HCT116 (cell line): ENCODE measurements at regions not wholly inside any gene's neighbourhood (a gene's known extent, or its start where the extent isn't known, plus 50 kb on each side); places are given as distances from the start of the nearest gene placed in this dataset.

Source experiments
- ATAC-seq: fragments of 200-7000 bp; cut with Tn5 transposase; 2 replicates; pipeline ENCODE4 v1.9.1; 2020; ENCODE audit warnings: mild to moderate bottlenecking, moderate library complexity
- BruUV-seq: library from RNA; stranded (reverse); fragments of 400-500 nt; replicated peaks from 2 replicates; lab custom pipeline; 2021; lab: Mats Ljungman, UMichigan
- CTCF ChIA-PET: fragments of 300-600 bp; sonication (Branson Sonifier 250); formaldehyde crosslinking; loops from one replicate; lab custom pipeline; 2021; ENCODE audit warnings: antibody characterized with exemption; lab: Charles Lee
- POLR2A ChIA-PET: fragments of 300-600, 350-600 bp; sonication (Branson Sonifier 250); formaldehyde crosslinking; loops from one replicate; lab custom pipeline; 2021; ENCODE audit warnings: antibody characterized with exemption; lab: Charles Lee
- RAD21 ChIA-PET, 2 experiments: fragments of 300-600 bp; sonication (Branson Sonifier 250); formaldehyde crosslinking; loops; one replicate each; lab custom pipeline; 2023; ENCODE audit warnings: low total read pairs in 2 of 2; ENCODE audit not compliant: uncharacterized antibody in 2 of 2, unreplicated experiment in 2 of 2, low non-redundant PET in 1 of 2; lab: Charles Lee
- DNase-seq: peaks from one replicate; pipeline ENCODE4 v3.0.0-alpha.2; 2010; ENCODE audit warnings: low read depth, low spot score
- H2AFZ ChIP-seq: fragments of 200-600 bp; shearing (Covaris generic), sonication (generic); 2 replicates; pipeline ENCODE4 v1.6.1; 2017; ENCODE audit warnings: low read depth, mixed run types, mixed read lengths, antibody characterized with exemption, low read length; ENCODE audit not compliant: poor library complexity, severe bottlenecking
- H3K27ac ChIP-seq: 2 replicates; pipeline ENCODE4 v1.5.1; 2012; ENCODE audit warnings: low read depth, low read length
- H3K27me3 ChIP-seq: fragments of 200-600 bp; sonication (generic); 2 replicates; pipeline ENCODE4 v1.6.1; 2016; ENCODE audit warnings: mixed run types, low read length, mixed read lengths; ENCODE audit not compliant: insufficient read depth
- H3K36me3 ChIP-seq, 2 experiments: fragments of 200-500 bp in 1 of 2; fragments of 200-600 bp in 1 of 2; sonication (Bioruptor generic) in 1 of 2; sonication (generic) in 1 of 2; 2 replicates each; pipeline versions ENCODE4 v1.5.1 to v1.6.1; 2014 to 2016; ENCODE audit warnings: low read length in 2 of 2, inconsistent platforms in 1 of 2, mixed read lengths in 1 of 2, mixed run types in 1 of 2; ENCODE audit not compliant: insufficient read depth in 2 of 2, control insufficient read depth in 1 of 2
- H3K4me1 ChIP-seq, 2 experiments: fragments of 200-600 bp in 1 of 2; sonication (generic) in 1 of 2; 2 replicates each; pipeline versions ENCODE4 v1.5.1 to v1.6.1; 2012 to 2017; ENCODE audit warnings: low read length in 2 of 2, inconsistent platforms in 1 of 2, mild to moderate bottlenecking in 1 of 2, mixed read lengths in 1 of 2, mixed run types in 1 of 2, moderate library complexity in 1 of 2; ENCODE audit not compliant: insufficient read depth in 2 of 2, control insufficient read depth in 1 of 2
- H3K4me2 ChIP-seq: fragments of 200-600 bp; sonication (generic); 2 replicates; pipeline ENCODE4 v1.6.1; 2017; ENCODE audit warnings: mixed run types, low read length, mixed read lengths
- H3K4me3 ChIP-seq, 2 experiments: fragments of 200-600 bp in 1 of 2; sonication (generic) in 1 of 2; replicated peaks in 1 of 2; 2 replicates each; pipeline ENCODE4 v1.5.1; 2011 to 2016; ENCODE audit warnings: low read length in 2 of 2, control low read depth in 1 of 2, low read depth in 1 of 2, mild to moderate bottlenecking in 1 of 2, mixed read lengths in 1 of 2, mixed run types in 1 of 2
- H3K79me2 ChIP-seq: fragments of 200-600 bp; sonication (generic); 2 replicates; pipeline ENCODE4 v1.6.1; 2017; ENCODE audit warnings: mild to moderate bottlenecking, mixed run types, low read length, moderate library complexity, mixed read lengths; ENCODE audit not compliant: insufficient read depth
- H3K9ac ChIP-seq: fragments of 200-600 bp; sonication (generic); 2 replicates; pipeline ENCODE4 v1.6.1; 2016; ENCODE audit warnings: low read length, mixed read lengths
- H3K9me2 ChIP-seq: fragments of 200-600 bp; sonication (generic), shearing (Covaris generic); 2 replicates; pipeline ENCODE4 v1.6.1; 2017; ENCODE audit warnings: mixed run types, mild to moderate bottlenecking, moderate library complexity; ENCODE audit not compliant: insufficient read depth
- H3K9me3 ChIP-seq, 2 experiments: fragments of 200-500 bp in 1 of 2; fragments of 200-600 bp in 1 of 2; sonication (Bioruptor generic) in 1 of 2; sonication (generic) in 1 of 2; 2 replicates each; pipeline ENCODE4 v1.6.1; 2014 to 2017; ENCODE audit warnings: low read length in 2 of 2, mixed read lengths in 2 of 2, inconsistent platforms in 1 of 2, low read depth in 1 of 2, mild to moderate bottlenecking in 1 of 2, mixed run types in 1 of 2, moderate library complexity in 1 of 2; ENCODE audit not compliant: control insufficient read depth in 1 of 2, insufficient read depth in 1 of 2
- H4K20me1 ChIP-seq: fragments of 200-600 bp; sonication (generic), shearing (Covaris generic); 2 replicates; pipeline ENCODE4 v1.6.1; 2017; ENCODE audit warnings: mixed run types, mild to moderate bottlenecking, moderate library complexity; ENCODE audit not compliant: insufficient read depth
- CBX3 ChIP-seq: IDR thresholded peaks from 2 replicates; pipeline ENCODE4 v1.6.1; 2012; ENCODE audit warnings: low read depth
- CEBPB ChIP-seq: IDR thresholded peaks from 2 replicates; pipeline ENCODE4 v1.6.1; 2012; ENCODE audit warnings: low read depth
- EGR1 ChIP-seq: IDR thresholded peaks from 2 replicates; pipeline ENCODE4 v1.6.1; 2012; ENCODE audit warnings: low read depth
- ELF1 ChIP-seq: IDR thresholded peaks from 2 replicates; pipeline ENCODE4 v1.6.1; 2012; ENCODE audit warnings: low read depth, borderline replicate concordance
- EZH2 ChIP-seq: fragments of 200-600 bp; sonication (generic); IDR thresholded peaks from 2 replicates; pipeline ENCODE4 v1.6.1; 2017; ENCODE audit warnings: antibody characterized with exemption, mixed run types
- EZH2phosphoT487 ChIP-seq: fragments of 200-600 bp; IDR thresholded peaks from 2 replicates; pipeline ENCODE4 v1.6.1; 2018; ENCODE audit warnings: antibody characterized with exemption, borderline replicate concordance
- RAD21 ChIP-seq: IDR thresholded peaks from 2 replicates; pipeline ENCODE4 v1.6.1; 2012; ENCODE audit warnings: low read depth, mild to moderate bottlenecking
- REST ChIP-seq: IDR thresholded peaks from 2 replicates; pipeline ENCODE4 v1.6.1; 2012; ENCODE audit warnings: low read depth
- SIN3A ChIP-seq: IDR thresholded peaks from 2 replicates; pipeline ENCODE4 v1.6.1; 2012; ENCODE audit warnings: low read depth
- SP1 ChIP-seq: IDR thresholded peaks from 2 replicates; pipeline ENCODE4 v1.6.1; 2012; ENCODE audit warnings: low read depth
- SRF ChIP-seq: IDR thresholded peaks from 2 replicates; pipeline ENCODE4 v1.6.1; 2012; ENCODE audit warnings: low read depth
- YY1 ChIP-seq: IDR thresholded peaks from 2 replicates; pipeline ENCODE4 v1.6.1; 2011; ENCODE audit warnings: low read length, low read depth, moderate library complexity, mild to moderate bottlenecking; ENCODE audit not compliant: insufficient replicate concordance; ENCODE audit errors: extremely low read depth
- ZBTB33 ChIP-seq: IDR thresholded peaks from 2 replicates; pipeline ENCODE4 v1.6.1; 2011; ENCODE audit warnings: mild to moderate bottlenecking, low read length, moderate library complexity; ENCODE audit not compliant: insufficient replicate concordance; ENCODE audit errors: extremely low read depth
- ZFX ChIP-seq: fragments of 450-650 bp; IDR thresholded peaks from 2 replicates; pipeline ENCODE4 v1.6.1; 2017
- ZNF274 ChIP-seq: fragments of 200-500 bp; sonication (Bioruptor generic); IDR thresholded peaks from 2 replicates; pipeline ENCODE4 v1.6.1; 2014; ENCODE audit warnings: mild to moderate bottlenecking, low read depth, low read length, inconsistent platforms
- intact Hi-C: fragments of 100-400 bp; cut with micrococcal nuclease; formaldehyde crosslinking; loops from 2 replicates; pipeline ENCODE4 v1.10.0; 2022
- TF ChIP-seq, protein P1 (sequence below): IDR thresholded peaks from 2 replicates; pipeline ENCODE4 v1.6.1; 2012

DNA sequence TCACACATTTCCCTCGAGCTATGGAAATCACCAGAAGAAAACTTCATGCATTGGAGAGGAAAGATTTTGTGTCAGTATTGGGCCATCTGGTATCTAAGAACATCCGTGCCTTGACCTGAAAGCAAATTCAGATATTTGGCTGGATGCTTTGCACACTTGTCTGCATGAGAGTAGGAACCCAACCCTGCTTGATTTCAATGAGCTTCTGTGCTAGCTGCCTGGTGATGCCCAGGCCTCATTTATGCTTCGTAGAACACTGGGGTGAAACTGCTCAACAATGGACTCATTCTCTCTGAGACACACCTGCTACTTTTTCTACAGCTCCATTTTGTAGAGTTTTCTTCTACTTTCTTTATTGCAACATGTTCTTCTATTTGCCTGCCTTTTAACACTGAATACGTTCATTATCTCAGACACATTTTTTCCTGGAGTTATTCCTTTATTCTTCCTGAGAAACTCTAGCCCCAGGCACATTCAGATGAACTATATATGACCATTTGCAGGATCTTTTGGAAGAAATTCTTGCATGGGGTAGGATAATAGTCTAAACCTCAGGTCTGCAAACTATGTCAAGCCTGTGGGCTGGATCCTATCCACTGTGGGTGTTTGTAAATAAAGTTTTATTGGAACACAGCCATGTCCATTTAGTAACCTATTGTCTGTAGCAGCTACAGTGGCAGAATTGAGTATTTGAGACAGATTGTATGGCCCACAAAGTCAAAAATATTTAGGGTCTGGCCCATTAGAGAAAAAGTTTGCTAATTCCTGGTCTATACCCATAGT lies 83.8 kb upstream of the CLCN4 start:
- BruUV-seq, result no TSS peak

DNA sequence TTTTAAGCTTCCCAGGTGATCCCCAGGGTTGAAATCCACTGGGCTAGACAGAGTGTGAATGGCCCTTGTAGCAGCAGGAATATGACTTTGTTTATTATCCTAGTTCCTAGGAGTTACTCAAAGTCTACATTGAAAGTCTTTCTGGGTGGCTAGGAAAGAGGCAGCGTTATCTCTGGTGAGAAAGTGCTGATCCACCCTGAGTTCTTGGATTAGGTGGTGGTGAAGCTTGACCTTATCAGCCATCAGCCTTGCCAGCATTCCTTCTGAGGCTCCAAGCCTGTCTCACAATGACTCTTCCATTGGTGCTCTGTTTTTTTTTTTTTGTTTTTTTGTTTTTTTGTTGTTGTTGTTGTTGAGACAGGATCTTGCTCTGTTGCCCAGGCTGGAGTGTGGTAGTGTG lies 83.1 kb upstream of the CLCN4 start:
- ChIA-PET POLR2A (no interaction called here), CTCF (no interaction called here), RAD21 (no interaction called here)
- H2AFZ ChIP-seq, result no peak overlapping the region
- ATAC-seq (no peak), DNase-seq (no peak)
- H3K9ac ChIP-seq, result no peak overlapping the region
- intact Hi-C loops, result no loop called here
- no peak overlapping the region for H3K27ac ChIP-seq
- H3K4me3 ChIP-seq, result no peak overlapping the region
- no peaks in the 10 kb centered on the region for H3K4me1 ChIP-seq
- no peaks in the 10 kb centered on the region for H3K79me2 ChIP-seq
- no peaks in the 10 kb centered on the region for H4K20me1 ChIP-seq
- no peaks in the 10 kb centered on the region for H3K36me3 ChIP-seq
- no peaks in the 10 kb centered on the region for H3K27me3 ChIP-seq
- BruUV-seq, result no TSS peak
- H3K4me2 ChIP-seq, result no peak overlapping the region
- H3K9me3 ChIP-seq, result no peaks in the 10 kb centered on the region
- H3K9me2 ChIP-seq, result no peaks in the 10 kb centered on the region
- TF ChIP-seq EZH2phosphoT487 (no peak), CEBPB (no peak), SP1 (no peak), ZBTB33 (no peak), CBX3 (no peak), ELF1 (no peak), EGR1 (no peak), SRF (no peak), ZFX (no peak), REST (no peak), RAD21 (no peak), EZH2 (no peak), ZNF274 (no peak), YY1 (no peak)
- TF ChIP-seq, protein P1, sequence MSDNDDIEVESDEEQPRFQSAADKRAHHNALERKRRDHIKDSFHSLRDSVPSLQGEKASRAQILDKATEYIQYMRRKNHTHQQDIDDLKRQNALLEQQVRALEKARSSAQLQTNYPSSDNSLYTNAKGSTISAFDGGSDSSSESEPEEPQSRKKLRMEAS, result no peak

More for the DNA sequence above, 83.8 kb upstream of the CLCN4 start:
- H3K79me2 ChIP-seq, result no peaks in the 10 kb centered on the region
- ChIA-PET RAD21 (no interaction called here), POLR2A (no interaction called here), CTCF (no interaction called here)
- no peak for DNase-seq
- H3K4me1 ChIP-seq, result no peaks in the 10 kb centered on the region
- no peak overlapping the region for H3K27ac ChIP-seq
- H3K4me3 ChIP-seq, result no peak overlapping the region
- no peaks in the 10 kb centered on the region for H3K9me2 ChIP-seq
- no peaks in the 10 kb centered on the region for H3K27me3 ChIP-seq
- intact Hi-C loops, result no loop called here
- H3K9me3 ChIP-seq, result no peaks in the 10 kb centered on the region
- H3K4me2 ChIP-seq, result no peak overlapping the region
- no peak overlapping the region for H3K9ac ChIP-seq
- no peaks in the 10 kb centered on the region for H3K36me3 ChIP-seq
- no peaks in the 10 kb centered on the region for H4K20me1 ChIP-seq
- H2AFZ ChIP-seq, result no peak overlapping the region
- TF ChIP-seq SIN3A, result no peak
- TF ChIP-seq ELF1, result no peak
- TF ChIP-seq, all 23 proteins: peak for 0
- ATAC-seq, result no peak
